Suppressor macrophage (primary cell): ENCODE measurements at regions not wholly inside any gene's neighbourhood (a gene's known extent, or its start where the extent isn't known, plus 50 kb on each side); places are given as distances from the start of the nearest gene placed in this dataset.
"Not testable (repeated sequence)": the region's sequence is repeated elsewhere in the genome, so short reads cannot be mapped to it uniquely, and the experiment has no call there.

Experiments used
- DNase-seq, 4 experiments: peaks; one replicate each; pipeline ENCODE4 v3.0.0-alpha.2; 2020 to 2022

DNA sequence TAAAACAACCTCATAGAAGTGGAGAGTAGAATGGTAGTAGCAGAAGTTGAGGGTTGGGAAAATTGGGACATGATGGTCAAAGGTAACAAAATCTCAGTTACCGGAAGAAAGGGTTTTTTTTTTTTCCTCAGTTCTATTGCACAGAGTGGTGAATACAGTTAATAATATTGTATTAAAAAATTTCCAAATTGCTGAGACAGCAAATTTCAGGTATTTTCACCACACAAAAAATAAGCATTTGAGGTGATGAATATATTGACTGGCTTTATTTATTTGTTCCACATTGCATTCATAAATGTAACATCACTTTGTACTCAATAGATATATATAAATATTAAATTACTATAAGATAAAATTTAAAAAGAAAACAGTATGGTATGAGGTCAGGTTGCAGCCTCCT lies 373.8 kb downstream of the ETV1 start:
- DNase-seq: no peak

DNA sequence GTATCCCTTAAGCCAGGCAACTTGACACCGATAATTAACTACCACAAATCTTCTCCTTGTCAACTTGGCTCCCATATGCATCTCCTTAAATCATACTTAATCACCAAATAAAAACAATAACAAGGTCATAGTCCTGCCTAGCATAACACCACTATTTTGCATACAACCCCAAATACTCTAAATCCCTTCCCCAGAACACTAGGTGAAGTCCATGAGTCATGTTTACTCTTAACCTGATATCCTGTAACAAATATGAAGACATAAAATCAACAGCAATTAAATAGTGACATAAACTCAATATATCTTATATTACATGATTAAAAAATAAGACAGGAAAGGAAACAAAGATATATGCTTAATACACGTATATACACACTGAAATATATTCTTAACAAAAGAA lies 362.0 kb downstream of the ETV1 start:
- no peak for DNase-seq

DNA sequence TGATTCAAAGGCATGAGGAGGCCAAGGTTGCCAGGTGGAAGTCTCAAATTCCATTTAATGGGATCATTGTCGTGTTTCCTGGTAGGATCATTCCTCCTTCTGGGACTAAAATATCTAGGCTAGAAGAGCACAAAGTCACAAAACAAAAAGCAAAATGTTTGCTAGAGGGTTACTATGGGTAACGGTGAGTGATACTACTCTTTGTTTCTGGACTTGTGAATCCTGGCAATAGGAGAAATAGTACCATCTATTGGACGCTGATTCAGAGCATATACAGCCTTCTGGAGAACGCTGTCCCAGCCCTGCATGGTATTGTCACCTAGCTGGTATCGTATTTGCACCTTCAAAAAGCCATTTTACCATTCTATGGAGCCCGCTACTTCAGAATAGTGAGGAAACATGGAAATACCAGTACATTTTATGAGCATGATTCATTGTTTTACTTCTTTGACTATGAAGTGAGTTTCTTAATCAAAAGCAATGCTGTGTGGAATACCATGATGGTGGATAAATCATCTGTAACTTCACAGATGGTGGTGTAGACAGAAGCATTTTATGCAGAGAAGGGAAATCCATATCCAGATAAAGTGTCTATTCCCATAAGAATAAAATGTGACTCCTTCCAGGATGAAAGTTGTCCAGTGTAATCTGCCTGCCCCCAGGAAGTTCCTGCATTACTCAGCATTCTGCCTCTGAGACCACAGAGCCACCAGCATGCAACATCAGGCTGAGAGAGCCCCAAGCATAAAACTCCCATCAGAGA lies 361.0 kb downstream of the ETV1 start:
- DNase-seq: no peak

GRCh38 chr7:13631207-13632049 lies 358.0 kb downstream of the ETV1 start:
- DNase-seq: not testable (repeated sequence)

- no peak for DNase-seq
These were observed 355.6 kb downstream of the ETV1 start for GRCh38 chr7:13633857-13634256.

GRCh38 chr7:13639396-13639795 lies 350.1 kb downstream of the ETV1 start:
- DNase-seq: no peak

- no peak for DNase-seq
These were observed 347.8 kb downstream of the ETV1 start for GRCh38 chr7:13641714-13642113.

- DNase-seq: no peak
These were observed 338.3 kb downstream of the ETV1 start for GRCh38 chr7:13651167-13651566.

DNA sequence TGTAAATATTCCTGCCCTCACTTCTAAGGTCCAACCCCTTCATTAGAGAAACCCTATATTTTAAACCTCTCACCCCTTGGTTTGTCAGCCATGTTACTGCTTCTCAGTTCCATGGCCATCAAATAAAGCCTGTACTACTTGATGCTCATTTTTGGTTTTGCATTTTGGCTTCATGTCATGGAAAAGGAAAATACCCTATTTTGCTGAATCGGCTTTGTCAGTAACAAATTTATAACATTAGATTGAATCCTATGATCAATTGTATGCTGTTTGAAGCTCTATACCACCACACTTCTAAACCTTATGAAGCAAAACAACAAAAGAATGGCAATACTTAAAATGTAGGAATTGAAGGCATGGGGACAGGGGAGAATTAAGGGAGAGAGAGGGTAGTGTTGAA lies 333.1 kb downstream of the ETV1 start:
- no peak for DNase-seq

GRCh38 chr7:13673290-13673689 lies 316.2 kb downstream of the ETV1 start:
- no peak for DNase-seq

DNA sequence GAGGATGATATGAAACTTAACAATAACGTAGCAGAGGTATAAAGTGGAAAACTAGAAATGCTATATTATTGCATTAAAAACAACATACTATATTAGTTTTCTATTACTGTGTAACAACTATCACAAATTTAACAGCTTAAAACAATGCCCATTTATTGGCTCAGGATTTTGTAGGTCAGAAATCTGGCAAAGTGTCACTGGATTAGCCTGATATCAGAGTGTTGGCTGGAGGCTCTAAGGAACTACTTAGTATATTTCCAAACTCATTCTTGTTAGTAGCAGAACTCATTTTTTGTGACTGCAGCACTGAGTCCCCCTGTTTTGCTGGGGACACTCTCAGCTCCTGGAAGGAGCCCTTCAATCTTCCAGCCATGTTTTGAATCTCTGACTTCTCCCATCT lies 306.8 kb downstream of the ETV1 start:
- DNase-seq: no peak

DNA sequence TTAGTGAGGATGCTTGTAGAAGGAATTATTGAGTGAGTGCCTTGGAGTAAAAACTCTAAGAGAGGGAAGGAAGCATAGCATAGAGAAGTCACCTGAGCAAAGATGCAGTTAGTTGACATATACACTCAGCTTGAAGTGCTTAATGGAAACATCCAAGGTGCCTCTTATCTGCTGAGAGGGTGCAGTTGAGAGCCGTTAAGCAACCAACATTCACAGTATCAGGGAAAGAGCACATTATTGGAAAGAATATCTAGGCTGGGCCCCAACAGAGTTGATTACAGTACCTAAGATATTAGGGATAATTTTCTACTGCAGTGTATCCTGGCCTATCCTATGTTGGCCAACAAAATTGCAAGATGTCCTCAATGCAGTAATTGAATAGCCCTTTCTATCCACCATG lies 302.0 kb downstream of the ETV1 start:
- DNase-seq: no peak

DNA sequence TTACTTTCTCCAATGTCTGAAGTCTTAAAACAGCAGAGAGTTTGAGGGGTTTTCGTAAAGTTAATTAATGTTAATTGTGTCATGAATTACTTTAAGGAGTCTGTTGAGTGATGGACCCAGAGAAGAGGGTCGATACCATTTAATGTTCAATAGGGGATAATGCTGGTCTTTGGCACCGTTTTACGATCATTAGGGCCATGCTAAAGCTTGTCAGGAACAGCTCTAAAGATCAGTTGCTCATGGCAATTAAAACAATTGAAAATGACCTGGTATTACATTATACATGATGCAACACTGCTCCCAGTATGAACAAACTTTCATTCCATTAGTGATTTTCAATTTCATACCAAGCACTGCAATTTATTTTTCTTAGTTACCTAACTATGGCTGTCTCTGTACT lies 296.9 kb downstream of the ETV1 start:
- DNase-seq: no peak

DNA sequence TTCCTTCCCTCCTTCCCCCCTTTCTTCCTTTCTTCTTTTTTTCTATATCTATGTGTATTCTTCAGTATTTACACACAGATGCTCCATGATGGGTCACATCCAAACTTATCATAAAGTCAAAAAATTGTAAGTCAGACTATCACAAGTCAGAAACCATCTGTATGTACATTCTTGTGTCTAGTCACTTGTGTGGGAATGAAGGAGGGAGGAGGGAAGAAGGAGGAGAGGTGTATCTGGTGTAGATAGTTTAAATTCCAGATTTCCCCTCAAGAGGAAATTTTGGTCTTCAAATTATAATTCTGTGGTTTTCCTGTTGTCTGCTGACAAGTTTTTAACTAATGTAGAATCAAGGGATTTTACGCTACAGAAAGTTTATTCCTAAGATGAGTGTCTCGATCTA lies 287.2 kb downstream of the ETV1 start:
- no peak for DNase-seq

- no peak for DNase-seq
These were observed 280.8 kb downstream of the ETV1 start for GRCh38 chr7:13708670-13709069.

DNA sequence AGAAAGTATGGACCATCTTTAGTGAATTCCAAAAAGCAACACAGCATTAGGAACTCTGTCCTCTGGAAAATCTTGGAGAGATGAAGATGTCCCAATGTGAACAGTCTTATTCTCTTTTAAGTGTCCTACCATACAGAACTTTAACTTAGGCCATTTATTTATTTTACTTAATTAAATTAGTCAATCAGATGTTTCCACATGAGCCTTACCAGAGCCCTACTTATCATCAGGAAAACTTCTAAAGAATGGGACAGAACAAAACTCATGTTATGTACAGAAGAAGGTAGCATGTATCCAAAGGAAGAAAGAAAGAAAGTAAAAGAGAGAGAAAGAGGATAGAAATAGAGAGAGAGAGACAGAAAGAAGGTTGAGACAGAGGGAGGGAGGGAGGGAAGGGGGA lies 276.4 kb downstream of the ETV1 start:
- DNase-seq: no peak

DNA sequence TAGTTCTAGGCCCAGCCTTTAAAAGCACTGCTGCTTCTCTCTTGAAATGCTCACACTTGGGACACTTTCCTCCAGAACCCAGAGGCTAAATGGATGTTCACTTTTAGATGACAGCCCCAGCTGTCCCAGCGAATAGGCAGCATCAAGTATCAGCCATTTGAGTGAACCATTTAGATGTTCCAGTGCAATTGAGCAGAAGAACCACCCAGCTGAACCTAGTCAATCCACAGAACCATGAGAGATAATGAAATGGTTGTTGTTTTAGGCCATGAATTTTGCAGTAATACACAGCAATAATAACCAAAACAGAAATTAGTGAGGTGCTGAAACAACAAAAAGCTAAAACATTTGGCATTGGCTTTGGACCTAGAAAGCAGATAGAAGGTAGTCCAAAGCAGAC lies 273.9 kb downstream of the ETV1 start:
- no peak for DNase-seq

GRCh38 chr7:13717031-13717430 lies 272.4 kb downstream of the ETV1 start:
- no peak for DNase-seq

DNA sequence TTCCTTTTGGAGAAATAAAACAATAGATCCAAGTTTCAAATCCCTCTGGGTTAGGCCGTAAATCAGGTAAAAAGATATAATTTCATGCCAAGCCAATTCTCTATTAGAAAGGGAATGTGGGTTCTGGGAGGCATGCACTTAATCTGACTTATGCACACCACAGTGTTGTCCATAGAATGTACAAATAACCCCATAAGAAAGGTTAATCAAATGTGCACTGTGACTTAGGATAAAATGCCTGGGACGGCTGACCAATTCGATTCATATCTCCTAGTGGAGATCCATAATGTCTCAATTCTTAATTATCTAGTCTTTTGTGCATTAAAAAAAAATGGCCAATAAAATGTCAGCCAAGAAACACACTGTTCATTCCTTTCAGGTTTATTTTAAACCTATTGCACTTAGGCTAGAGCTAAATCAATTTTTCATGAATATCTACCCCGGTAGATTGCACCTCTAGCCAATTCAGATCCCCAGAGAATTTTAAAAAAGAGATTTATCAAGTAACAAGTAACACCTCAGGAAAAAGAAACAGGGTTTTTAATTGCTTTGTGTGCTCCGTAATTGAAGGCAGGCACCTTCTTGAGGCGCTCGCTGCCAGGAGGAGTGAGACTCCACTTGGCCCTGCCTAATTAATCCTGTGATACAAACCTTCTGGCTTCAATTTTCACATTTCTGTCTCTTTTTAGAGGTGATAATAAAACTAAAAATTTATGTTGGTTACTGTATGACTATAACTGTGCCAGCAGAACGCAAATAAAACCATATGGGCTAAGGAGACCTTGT lies 265.1 kb downstream of the ETV1 start:
- DNase-seq: no peak

- no peak for DNase-seq
These were observed 264.4 kb downstream of the ETV1 start for GRCh38 chr7:13724977-13725566.

- DNase-seq: no peak
These were observed 263.9 kb downstream of the ETV1 start for GRCh38 chr7:13725591-13725990.

- no peak for DNase-seq
These were observed 262.2 kb downstream of the ETV1 start for GRCh38 chr7:13727279-13727678.

DNA sequence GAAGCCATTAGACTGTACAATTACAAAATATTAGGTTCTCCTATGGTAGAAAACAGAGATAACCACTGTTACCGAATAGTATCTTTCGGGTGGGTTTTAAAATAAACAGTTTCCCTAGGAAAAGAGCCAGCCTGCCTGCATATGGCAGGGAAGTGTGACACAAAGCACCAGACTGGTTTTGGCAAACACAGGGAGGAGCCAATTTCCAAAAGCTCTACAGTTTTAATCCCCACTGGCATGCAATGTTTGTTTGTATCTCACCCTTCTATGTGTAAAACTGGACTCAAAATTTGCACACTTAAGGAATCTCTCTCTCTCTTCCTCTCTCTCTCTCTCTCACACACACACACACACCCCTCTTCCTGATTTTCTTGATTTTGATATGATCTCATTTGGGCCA lies 261.7 kb downstream of the ETV1 start:
- DNase-seq: no peak
